Testis (tissue), 2 donors: ENCODE measurements at regions not wholly inside any gene's neighbourhood (a gene's known extent, or its start where the extent isn't known, plus 50 kb on each side); places are given as distances from the start of the nearest gene placed in this dataset.
A peak's percentile ranks its signal among the peaks of the same experiment; 100 is the strongest.
"Not testable (repeated sequence)": the region's sequence is repeated elsewhere in the genome, so short reads cannot be mapped to it uniquely, and the experiment has no call there.

Experiments used
- DNase-seq: peaks from one replicate; pipeline ENCODE4 v3.0.0-alpha.2; 2019
- H3K27ac ChIP-seq, 2 donors: fragments of 200-600 bp; sonication (generic); one replicate each; pipeline ENCODE4 v1.5.1; 2019
- H3K27me3 ChIP-seq: fragments of 200-600 bp; sonication (generic); one replicate; pipeline ENCODE4 v1.5.1; 2019
- H3K36me3 ChIP-seq: fragments of 200-600 bp; sonication (generic); one replicate; pipeline ENCODE4 v1.5.1; 2017; ENCODE audit warnings: low read depth; ENCODE audit errors: missing control alignments
- H3K4me1 ChIP-seq: fragments of 200-600 bp; sonication (generic); one replicate; pipeline ENCODE4 v1.5.1; 2019
- H3K4me3 ChIP-seq, 2 donors: fragments of 200-600 bp; sonication (generic); one replicate each; pipeline ENCODE4 v1.5.1; 2017 to 2019
- H3K9me3 ChIP-seq: fragments of 200-600 bp; sonication (generic); one replicate; pipeline ENCODE4 v1.5.1; 2017
- POLR2A ChIP-seq: fragments of 450-650 bp; IDR thresholded peaks from one replicate; pipeline ENCODE4 v1.6.1; 2017; ENCODE audit warnings: antibody characterized with exemption, mild to moderate bottlenecking, moderate library complexity
- WGBS, 2 donors: methylation state at CpG; one replicate each; pipeline ENCODE4 v1.1.5; 2018; 5-methylcytosine and 5-hydroxymethylcytosine counted together
- intact Hi-C: fragments of 100-400 bp; cut with DNase I; formaldehyde crosslinking; loops from one replicate; pipeline ENCODE4 v1.15.1; 2023; ENCODE audit warnings: low total_unique reads
- TF ChIP-seq, protein P1 (sequence below), 3 experiments: fragments of 450-650 bp in 2 of 3; fragments of 200-600 bp in 1 of 3; sonication (generic) in 1 of 3; IDR thresholded peaks; one replicate each; pipeline ENCODE4 v1.5.1; 2016 to 2019; ENCODE audit warnings: antibody characterized with exemption in 3 of 3, mild to moderate bottlenecking in 2 of 3, moderate library complexity in 1 of 3

GRCh38 chr7:79774150-79774549 lies 320.7 kb upstream of the MAGI2 start:
- DNase-seq = no peak
- intact Hi-C loops = no loop called here
- Histone ChIP-seq H3K27me3 (no peaks in the 10 kb centered on the region), H3K36me3 (no peaks in the 10 kb centered on the region), H3K4me3 (no peak overlapping the region), H3K4me1 (no peaks in the 10 kb centered on the region), H3K27ac (no peak overlapping the region), H3K9me3 (no peaks in the 10 kb centered on the region)
- no peak for TF ChIP-seq POLR2A
- TF ChIP-seq, protein P1, sequence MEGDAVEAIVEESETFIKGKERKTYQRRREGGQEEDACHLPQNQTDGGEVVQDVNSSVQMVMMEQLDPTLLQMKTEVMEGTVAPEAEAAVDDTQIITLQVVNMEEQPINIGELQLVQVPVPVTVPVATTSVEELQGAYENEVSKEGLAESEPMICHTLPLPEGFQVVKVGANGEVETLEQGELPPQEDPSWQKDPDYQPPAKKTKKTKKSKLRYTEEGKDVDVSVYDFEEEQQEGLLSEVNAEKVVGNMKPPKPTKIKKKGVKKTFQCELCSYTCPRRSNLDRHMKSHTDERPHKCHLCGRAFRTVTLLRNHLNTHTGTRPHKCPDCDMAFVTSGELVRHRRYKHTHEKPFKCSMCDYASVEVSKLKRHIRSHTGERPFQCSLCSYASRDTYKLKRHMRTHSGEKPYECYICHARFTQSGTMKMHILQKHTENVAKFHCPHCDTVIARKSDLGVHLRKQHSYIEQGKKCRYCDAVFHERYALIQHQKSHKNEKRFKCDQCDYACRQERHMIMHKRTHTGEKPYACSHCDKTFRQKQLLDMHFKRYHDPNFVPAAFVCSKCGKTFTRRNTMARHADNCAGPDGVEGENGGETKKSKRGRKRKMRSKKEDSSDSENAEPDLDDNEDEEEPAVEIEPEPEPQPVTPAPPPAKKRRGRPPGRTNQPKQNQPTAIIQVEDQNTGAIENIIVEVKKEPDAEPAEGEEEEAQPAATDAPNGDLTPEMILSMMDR (IDR thresholded peaks at IDR 0.05) = no peak

DNA sequence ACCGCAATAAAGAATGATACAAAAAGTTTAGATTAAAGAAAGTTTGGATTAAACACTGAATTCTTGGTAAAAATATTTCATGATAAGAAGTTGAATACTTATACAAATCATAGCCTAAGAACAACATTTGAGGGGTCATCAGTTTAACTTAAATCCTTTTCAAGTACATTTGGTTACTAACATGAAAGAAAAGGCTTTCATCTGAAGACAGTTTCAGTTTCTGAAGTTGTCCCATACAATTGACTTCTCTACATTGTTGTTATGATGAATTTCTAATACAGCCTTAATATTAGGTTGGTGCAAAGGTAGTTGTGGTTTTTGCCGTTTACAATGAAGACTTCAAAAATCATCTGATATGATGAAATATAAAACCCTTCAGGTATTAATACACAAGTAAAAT lies 317.5 kb upstream of the MAGI2 start:
- Histone ChIP-seq H3K4me3 (no peak overlapping the region), H3K27me3 (no peaks in the 10 kb centered on the region), H3K9me3 (no peaks in the 10 kb centered on the region), H3K4me1 (no peaks in the 10 kb centered on the region), H3K36me3 (no peaks in the 10 kb centered on the region), H3K27ac (no peak overlapping the region)
- intact Hi-C loops = no loop called here
- TF ChIP-seq, protein P1 (IDR thresholded peaks at IDR 0.05) = no peak
- no peak for TF ChIP-seq POLR2A
- DNase-seq = no peak
- 88 to 89% methylated on average over 2 of the region's 2 CpGs for WGBS, 2 donors

DNA sequence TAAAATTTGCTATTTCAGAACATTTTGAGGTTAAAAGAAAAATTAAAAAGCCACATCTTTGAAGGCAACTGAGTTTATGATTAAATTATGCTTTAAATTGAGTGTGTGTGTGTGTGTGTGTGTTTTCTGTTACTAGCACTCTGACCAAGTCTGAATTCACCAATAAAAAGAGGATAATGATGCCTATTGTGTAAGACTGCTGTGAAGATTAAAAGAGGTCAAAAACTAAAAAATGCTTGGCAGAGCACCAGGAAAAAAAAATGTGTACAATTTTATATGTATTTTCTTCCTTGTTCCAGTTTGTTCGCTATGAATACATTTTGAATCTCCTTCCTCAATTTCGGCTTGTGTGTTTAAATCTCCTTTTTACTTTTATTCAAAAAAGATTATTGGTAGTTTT lies 316.6 kb upstream of the MAGI2 start:
- no peaks in the 10 kb centered on the region for H3K27me3 ChIP-seq
- WGBS, 2 donors = 71 to 78% methylated on average over 2 of the region's 2 CpGs

GRCh38 chr7:79767876-79768560 lies 314.6 kb upstream of the MAGI2 start:
- H3K9me3 ChIP-seq, H3K36me3 ChIP-seq, H3K27ac ChIP-seq, H3K4me1 ChIP-seq, intact Hi-C loops, H3K27me3 ChIP-seq: not testable (repeated sequence)
- 23 to 66% methylated on average over 14 to 35 of the region's 46 CpGs for WGBS, 2 donors
- DNase-seq = peak; percentile 41
- peak overlapping the region; percentile 3 to 41 for H3K4me3 ChIP-seq

More for the DNA sequence above, 316.6 kb upstream of the MAGI2 start:
- no peaks in the 10 kb centered on the region for H3K36me3 ChIP-seq
- no peak overlapping the region for H3K27ac ChIP-seq
- DNase-seq = no peak
- intact Hi-C loops = no loop called here
- no peaks in the 10 kb centered on the region for H3K9me3 ChIP-seq
- H3K4me1 ChIP-seq = no peaks in the 10 kb centered on the region
- H3K4me3 ChIP-seq = no peak overlapping the region
- TF ChIP-seq, protein P1 (IDR thresholded peaks at IDR 0.05) = no peak
- TF ChIP-seq POLR2A = no peak

DNA sequence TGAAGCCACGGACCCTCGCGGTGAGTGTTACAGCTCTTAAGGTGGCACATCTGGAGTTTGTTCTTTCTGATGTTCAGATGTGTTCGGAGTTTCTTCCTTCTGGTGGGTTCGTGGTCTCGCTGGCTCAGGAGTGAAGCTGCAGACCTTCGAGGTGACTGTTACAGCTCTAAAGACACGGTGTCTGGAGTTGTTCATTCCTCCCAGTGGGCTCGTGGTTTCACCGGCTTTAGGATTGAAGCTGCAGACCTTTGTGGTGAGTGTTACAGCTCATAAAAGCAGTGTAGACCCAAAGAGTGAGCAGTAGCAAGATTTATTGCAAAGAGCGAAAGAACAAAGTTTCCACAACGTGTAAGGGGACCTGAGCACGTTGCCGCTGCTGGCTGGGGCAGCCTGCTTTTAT lies 313.7 kb upstream of the MAGI2 start:
- H3K4me1 ChIP-seq, H3K36me3 ChIP-seq, intact Hi-C loops, H3K27ac ChIP-seq, H3K9me3 ChIP-seq, DNase-seq, H3K27me3 ChIP-seq, H3K4me3 ChIP-seq: not testable (repeated sequence)
- 70 to 81% methylated on average over 14 of the region's 14 CpGs for WGBS, 2 donors

DNA sequence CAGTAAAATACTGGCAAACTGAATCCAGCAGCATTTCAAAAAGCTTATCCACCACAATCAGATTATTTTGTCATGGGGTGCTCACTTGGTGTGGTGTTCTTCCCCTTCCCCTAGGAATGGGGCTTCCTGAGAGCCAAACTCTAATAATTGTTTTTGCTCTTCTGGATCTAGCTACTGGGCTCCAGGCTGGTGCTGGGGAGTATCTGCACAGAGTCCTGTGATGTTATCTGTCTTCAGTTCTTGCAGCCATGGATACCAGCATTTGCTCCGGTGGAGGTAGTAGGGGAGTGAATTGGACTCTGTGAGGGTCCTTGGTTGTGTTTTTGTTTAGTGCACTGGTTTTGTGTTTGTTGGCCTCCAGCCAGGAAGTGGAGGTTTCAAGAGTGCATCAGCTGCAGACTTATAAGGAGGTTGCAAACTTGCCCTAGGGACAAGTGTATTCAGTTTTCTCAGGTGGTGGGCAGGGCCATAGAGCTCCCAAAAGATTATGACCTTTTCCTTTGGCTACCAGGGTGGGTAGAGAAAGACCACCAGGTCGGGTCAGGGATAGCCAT lies 308.5 kb upstream of the MAGI2 start:
- DNase-seq = no peak
- TF ChIP-seq, protein P1 (IDR thresholded peaks at IDR 0.05) = no peak
- no peak for TF ChIP-seq POLR2A
- H3K27me3 ChIP-seq = no peaks in the 10 kb centered on the region
- H3K4me1 ChIP-seq = no peaks in the 10 kb centered on the region
- whole genome bisulfite sequencing, 2 donors = 51 to 73% methylated on average over 2 of the region's 2 CpGs
- no peaks in the 10 kb centered on the region for H3K36me3 ChIP-seq
- no peaks in the 10 kb centered on the region for H3K9me3 ChIP-seq
- H3K27ac ChIP-seq = no peak overlapping the region
- H3K4me3 ChIP-seq = no peak overlapping the region
- intact Hi-C loops = no loop called here

- DNase-seq, H3K4me3 ChIP-seq, H3K9me3 ChIP-seq, H3K36me3 ChIP-seq, H3K27ac ChIP-seq, H3K27me3 ChIP-seq, intact Hi-C loops, H3K4me1 ChIP-seq: not testable (repeated sequence)
- WGBS, 2 donors = 87 to 92% methylated on average over 8 of the region's 8 CpGs
Measured at GRCh38 chr7:79750941-79751340, 297.5 kb upstream of the MAGI2 start.
